ENCODE measurements at regions not wholly inside any gene's neighbourhood (a gene's known extent, or its start where the extent isn't known, plus 50 kb on each side); places are given as distances from the start of the nearest gene placed in this dataset.
"Not testable (repeated sequence)": the region's sequence is repeated elsewhere in the genome, so short reads cannot be mapped to it uniquely, and the experiment has no call there.

DNA sequence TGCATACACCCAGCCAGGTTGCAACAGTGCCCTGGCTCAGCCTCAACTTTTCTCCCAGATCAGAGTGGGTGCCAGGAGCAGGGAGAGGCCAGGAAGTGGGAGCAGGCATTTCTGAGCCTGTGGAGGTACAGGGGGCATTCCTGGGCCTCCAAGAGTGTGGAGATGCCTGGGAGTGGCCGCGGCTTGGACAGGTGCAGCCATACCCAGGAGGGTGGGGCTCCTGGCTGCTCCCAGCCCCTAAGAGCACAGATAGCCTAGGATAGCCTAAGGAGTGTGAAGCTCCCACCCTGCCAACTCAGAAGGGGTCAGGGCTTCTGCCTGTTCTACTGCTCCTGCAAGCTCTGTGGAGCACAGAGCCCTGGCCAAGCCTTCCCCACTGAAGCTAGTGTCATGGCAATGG, 543.4 kb downstream of the RPL10L start:
- dilution Hi-C loops (cut with MboI; ENCODE audit: extremely low pct_ligation_motif_present, low sequenced_read_pairs): no loop called here

DNA sequence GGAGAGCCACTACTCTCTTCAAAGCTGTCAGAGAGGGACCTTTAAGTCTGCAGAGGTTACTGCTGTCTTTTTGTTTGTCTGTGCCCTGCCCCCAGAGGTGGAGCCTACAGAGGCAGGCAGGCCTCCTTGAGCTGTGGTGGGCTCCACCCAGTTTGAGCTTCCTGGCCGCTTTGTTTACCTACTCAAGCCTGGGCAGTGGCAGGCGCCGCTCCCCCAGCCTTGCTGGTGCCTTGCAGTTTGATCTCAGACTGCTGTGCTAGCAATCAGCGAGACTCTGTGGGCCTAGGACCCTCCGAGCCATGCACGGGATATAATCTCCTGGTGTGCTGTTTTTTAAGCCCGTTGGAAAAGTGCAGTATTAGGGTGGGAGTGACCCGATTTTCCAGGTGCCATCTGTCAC, 550.7 kb downstream of the RPL10L start:
- DNase-seq (ENCODE audit: low read depth, low spot score); H3K9me3 ChIP-seq (ENCODE audit: control insufficient read depth, low read depth, low read length); H3K36me3 ChIP-seq (ENCODE audit: control insufficient read depth in 2 of 2, extremely low read depth in 1 of 2, insufficient read depth in 2 of 2, low read length in 2 of 2); H3K9ac ChIP-seq (ENCODE audit: control insufficient read depth, extremely low read depth, insufficient read depth, low read length); H2AFZ ChIP-seq (ENCODE audit: control insufficient read depth, low read length); H3K4me1 ChIP-seq (ENCODE audit: control insufficient read depth, extremely low read depth, insufficient read depth, low read length); FAIRE-seq; H3K27ac ChIP-seq (ENCODE audit: control insufficient read depth, insufficient read depth, low read length); H3K27me3 ChIP-seq (ENCODE audit: control insufficient read depth, extremely low read depth, insufficient read depth, low read length); H4K20me1 ChIP-seq (ENCODE audit: control insufficient read depth, extremely low read depth, insufficient read depth, low read length); H3K79me2 ChIP-seq (ENCODE audit: control insufficient read depth, insufficient read depth, low read length); H3K4me2 ChIP-seq (ENCODE audit: control insufficient read depth, extremely low read depth, insufficient read depth, low read depth, low read length); dilution Hi-C loops (cut with MboI; ENCODE audit: extremely low pct_ligation_motif_present, low sequenced_read_pairs); H3K4me3 ChIP-seq (ENCODE audit: control insufficient read depth in 2 of 3, extremely low read depth in 1 of 3, insufficient read depth in 2 of 3, low read depth in 1 of 3, low read length in 3 of 3); H3K9me1 ChIP-seq (ENCODE audit: control insufficient read depth, extremely low read depth, insufficient read depth, low read length): not testable (repeated sequence)

More for the DNA sequence above, 543.4 kb downstream of the RPL10L start:
- FAIRE-seq: no peak
- H3K4me1 ChIP-seq (ENCODE audit: control insufficient read depth, extremely low read depth, insufficient read depth, low read length): no peaks in the 10 kb centered on the region
- no peak overlapping the region for H3K9ac ChIP-seq (ENCODE audit: control insufficient read depth, extremely low read depth, insufficient read depth, low read length)
- no peaks in the 10 kb centered on the region for H3K79me2 ChIP-seq (ENCODE audit: control insufficient read depth, insufficient read depth, low read length)
- no peak overlapping the region for H2AFZ ChIP-seq (ENCODE audit: control insufficient read depth, low read length)
- H3K27ac ChIP-seq (ENCODE audit: control insufficient read depth, insufficient read depth, low read length): no peak overlapping the region
- no peaks in the 10 kb centered on the region for H3K9me1 ChIP-seq (ENCODE audit: control insufficient read depth, extremely low read depth, insufficient read depth, low read length)
- H3K4me2 ChIP-seq (ENCODE audit: control insufficient read depth, extremely low read depth, insufficient read depth, low read depth, low read length): no peak overlapping the region
- H3K36me3 ChIP-seq (ENCODE audit: control insufficient read depth in 2 of 2, extremely low read depth in 1 of 2, insufficient read depth in 2 of 2, low read length in 2 of 2): no peaks in the 10 kb centered on the region
- H3K27me3 ChIP-seq (ENCODE audit: control insufficient read depth, extremely low read depth, insufficient read depth, low read length): no peaks in the 10 kb centered on the region
- no peak for DNase-seq (ENCODE audit: low read depth, low spot score)
- no peak overlapping the region for H3K4me3 ChIP-seq (ENCODE audit: control insufficient read depth in 2 of 3, extremely low read depth in 1 of 3, insufficient read depth in 2 of 3, low read depth in 1 of 3, low read length in 3 of 3)
- H4K20me1 ChIP-seq (ENCODE audit: control insufficient read depth, extremely low read depth, insufficient read depth, low read length): no peaks in the 10 kb centered on the region
- no peak for TF ChIP-seq EZH2 (IDR thresholded peaks at IDR 0.05; ENCODE audit: low read length)
- TF ChIP-seq, protein P1, sequence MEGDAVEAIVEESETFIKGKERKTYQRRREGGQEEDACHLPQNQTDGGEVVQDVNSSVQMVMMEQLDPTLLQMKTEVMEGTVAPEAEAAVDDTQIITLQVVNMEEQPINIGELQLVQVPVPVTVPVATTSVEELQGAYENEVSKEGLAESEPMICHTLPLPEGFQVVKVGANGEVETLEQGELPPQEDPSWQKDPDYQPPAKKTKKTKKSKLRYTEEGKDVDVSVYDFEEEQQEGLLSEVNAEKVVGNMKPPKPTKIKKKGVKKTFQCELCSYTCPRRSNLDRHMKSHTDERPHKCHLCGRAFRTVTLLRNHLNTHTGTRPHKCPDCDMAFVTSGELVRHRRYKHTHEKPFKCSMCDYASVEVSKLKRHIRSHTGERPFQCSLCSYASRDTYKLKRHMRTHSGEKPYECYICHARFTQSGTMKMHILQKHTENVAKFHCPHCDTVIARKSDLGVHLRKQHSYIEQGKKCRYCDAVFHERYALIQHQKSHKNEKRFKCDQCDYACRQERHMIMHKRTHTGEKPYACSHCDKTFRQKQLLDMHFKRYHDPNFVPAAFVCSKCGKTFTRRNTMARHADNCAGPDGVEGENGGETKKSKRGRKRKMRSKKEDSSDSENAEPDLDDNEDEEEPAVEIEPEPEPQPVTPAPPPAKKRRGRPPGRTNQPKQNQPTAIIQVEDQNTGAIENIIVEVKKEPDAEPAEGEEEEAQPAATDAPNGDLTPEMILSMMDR (optimal IDR thresholded peaks at IDR 0.05 in 1 of 3, IDR thresholded peaks at IDR 0.05 in 1 of 3, conservative IDR thresholded peaks at IDR 0.05 in 1 of 3; ENCODE audit: extremely low read depth in 1 of 3, insufficient read depth in 2 of 3, low read length in 3 of 3): no peak
- H3K9me3 ChIP-seq (ENCODE audit: control insufficient read depth, low read depth, low read length): no peaks in the 10 kb centered on the region

DNA sequence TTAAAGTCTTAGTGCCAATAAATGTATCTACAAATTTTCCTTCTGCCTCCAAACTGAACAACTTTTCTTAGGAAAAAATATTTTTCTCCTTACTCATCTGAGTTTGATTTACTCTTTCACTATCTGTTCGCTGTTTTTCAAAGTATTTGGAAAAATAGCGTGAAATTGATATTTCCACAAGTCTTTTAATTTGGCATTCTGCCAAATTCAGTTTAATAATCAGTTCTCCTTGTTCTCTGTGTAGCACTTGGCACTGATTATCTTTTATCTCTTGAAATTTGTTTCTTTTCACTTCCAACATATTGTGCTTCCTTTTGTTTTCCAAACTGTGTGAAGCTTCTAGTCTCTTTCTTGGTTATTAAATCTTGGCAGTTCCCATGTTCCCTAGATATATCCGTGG, 559.8 kb downstream of the RPL10L start:
- DNase-seq (ENCODE audit: low read depth, low spot score) (no peak), FAIRE-seq (no peak)
- Histone ChIP-seq H2AFZ (ENCODE audit: control insufficient read depth, low read length) (no peak overlapping the region), H3K27me3 (ENCODE audit: control insufficient read depth, extremely low read depth, insufficient read depth, low read length) (no peaks in the 10 kb centered on the region), H3K27ac (ENCODE audit: control insufficient read depth, insufficient read depth, low read length) (no peak overlapping the region), H3K4me3 (ENCODE audit: control insufficient read depth in 2 of 3, extremely low read depth in 1 of 3, insufficient read depth in 2 of 3, low read depth in 1 of 3, low read length in 3 of 3) (no peak overlapping the region), H3K36me3 (ENCODE audit: control insufficient read depth in 2 of 2, extremely low read depth in 1 of 2, insufficient read depth in 2 of 2, low read length in 2 of 2) (no peaks in the 10 kb centered on the region), H3K9me1 (ENCODE audit: control insufficient read depth, extremely low read depth, insufficient read depth, low read length) (no peaks in the 10 kb centered on the region), H3K79me2 (ENCODE audit: control insufficient read depth, insufficient read depth, low read length) (no peaks in the 10 kb centered on the region), H3K4me1 (ENCODE audit: control insufficient read depth, extremely low read depth, insufficient read depth, low read length) (no peaks in the 10 kb centered on the region), H4K20me1 (ENCODE audit: control insufficient read depth, extremely low read depth, insufficient read depth, low read length) (no peaks in the 10 kb centered on the region), H3K9ac (ENCODE audit: control insufficient read depth, extremely low read depth, insufficient read depth, low read length) (no peak overlapping the region), H3K4me2 (ENCODE audit: control insufficient read depth, extremely low read depth, insufficient read depth, low read depth, low read length) (no peak overlapping the region), H3K9me3 (ENCODE audit: control insufficient read depth, low read depth, low read length) (no peaks in the 10 kb centered on the region)
- TF ChIP-seq EZH2 (IDR thresholded peaks at IDR 0.05; ENCODE audit: low read length): no peak
- TF ChIP-seq, protein P1 (optimal IDR thresholded peaks at IDR 0.05 in 1 of 3, IDR thresholded peaks at IDR 0.05 in 1 of 3, conservative IDR thresholded peaks at IDR 0.05 in 1 of 3; ENCODE audit: extremely low read depth in 1 of 3, insufficient read depth in 2 of 3, low read length in 3 of 3): no peak
- dilution Hi-C loops (cut with MboI; ENCODE audit: extremely low pct_ligation_motif_present, low sequenced_read_pairs): no loop called here
